ENCODE measurements at regions not wholly inside any gene's neighbourhood (a gene's known extent, or its start where the extent isn't known, plus 50 kb on each side); places are given as distances from the start of the nearest gene placed in this dataset.
"Not testable (repeated sequence)": the region's sequence is repeated elsewhere in the genome, so short reads cannot be mapped to it uniquely, and the experiment has no call there.

DNA sequence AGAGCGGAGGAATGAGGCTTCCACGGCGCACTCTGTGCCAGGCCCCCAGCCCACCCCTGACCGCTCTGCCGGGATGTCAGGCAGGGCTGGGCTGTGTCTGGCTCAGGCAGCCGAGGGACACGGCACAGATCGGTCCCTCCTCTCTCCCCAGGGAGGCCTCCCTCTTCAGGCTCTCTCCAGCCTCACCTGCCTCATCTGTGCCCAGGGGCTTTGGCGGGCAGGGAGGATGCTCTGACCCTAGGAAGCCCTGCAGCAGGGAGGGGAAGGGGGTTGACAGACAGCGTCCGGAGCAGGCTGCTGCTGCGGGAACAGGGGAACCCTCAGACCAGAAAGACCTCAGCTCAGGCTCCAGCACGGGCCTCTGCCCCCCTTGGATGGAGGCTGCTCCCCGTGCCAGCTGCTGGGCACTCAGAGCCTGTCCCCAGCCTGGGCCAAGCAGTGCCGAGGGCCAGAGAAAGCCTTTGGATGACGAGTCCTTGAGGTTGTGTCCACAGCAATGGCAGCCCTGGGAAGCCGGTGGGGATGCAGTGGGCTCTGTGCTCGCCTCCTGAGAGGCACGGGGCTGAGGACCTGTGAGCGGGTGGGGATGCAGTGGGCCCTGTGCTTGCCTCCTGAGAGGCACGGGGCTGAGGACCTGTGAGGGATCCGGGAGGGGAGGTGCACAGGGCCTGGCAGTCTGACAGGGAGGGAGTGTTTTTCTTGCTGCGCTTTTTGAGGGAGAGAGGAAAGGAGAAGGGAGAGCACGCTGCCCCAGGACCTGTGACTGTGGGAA lies 66.9 kb downstream of the FOXL3 start:
- DNase-seq, result no peak

DNA sequence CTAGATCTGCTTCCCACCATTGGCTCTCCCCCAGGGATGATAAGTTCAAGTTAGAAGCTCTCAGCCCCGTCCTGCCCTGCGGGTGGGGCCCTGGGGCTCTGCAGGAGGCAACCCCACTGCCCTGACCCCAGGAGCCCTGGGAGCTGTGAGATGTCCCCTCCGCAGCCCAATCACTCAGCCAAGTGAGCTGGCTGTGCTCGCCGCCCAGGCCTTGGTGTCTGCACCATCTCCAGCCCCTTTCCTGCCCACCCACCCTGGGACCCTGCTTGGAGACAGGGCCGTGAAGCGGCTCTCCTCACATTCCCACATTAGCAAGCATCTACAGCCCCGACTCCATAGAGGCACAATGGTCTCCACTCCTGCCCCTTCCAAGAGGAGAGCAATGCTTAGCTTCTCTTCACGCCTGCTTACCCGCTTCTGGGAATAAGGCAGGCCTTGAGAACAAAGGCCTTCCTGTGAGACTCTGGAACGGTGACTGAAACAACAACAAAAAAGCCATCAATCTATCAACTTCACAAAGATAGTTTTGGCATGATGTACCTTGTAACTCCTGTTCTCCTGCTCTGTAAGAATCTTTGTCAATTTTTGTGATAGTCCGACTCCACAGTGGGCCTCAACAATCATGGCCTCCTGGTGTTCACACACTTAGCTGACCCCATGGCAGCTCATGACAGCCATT lies 67.7 kb downstream of the FOXL3 start:
- no peak for DNase-seq

DNA sequence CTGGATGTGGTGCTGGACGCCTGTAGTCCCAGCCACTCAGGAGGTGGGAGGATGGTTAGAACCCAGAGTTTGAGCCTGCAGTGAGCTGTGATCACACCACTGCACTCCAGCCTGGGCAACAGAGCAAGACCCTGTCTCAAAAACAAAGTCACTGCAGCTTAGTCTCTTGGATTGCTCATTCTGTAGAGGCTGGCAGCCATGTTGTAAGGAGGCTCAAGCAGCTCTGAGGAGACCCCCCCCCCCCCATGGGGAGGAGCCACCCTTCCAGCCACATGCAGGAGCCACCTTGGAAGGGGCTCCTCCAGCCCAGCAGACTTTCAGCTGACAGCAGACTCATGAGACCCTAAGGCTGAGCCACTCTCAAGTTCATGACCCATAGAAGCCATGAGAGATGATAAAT lies 68.4 kb downstream of the FOXL3 start:
- no peak for DNase-seq

DNA sequence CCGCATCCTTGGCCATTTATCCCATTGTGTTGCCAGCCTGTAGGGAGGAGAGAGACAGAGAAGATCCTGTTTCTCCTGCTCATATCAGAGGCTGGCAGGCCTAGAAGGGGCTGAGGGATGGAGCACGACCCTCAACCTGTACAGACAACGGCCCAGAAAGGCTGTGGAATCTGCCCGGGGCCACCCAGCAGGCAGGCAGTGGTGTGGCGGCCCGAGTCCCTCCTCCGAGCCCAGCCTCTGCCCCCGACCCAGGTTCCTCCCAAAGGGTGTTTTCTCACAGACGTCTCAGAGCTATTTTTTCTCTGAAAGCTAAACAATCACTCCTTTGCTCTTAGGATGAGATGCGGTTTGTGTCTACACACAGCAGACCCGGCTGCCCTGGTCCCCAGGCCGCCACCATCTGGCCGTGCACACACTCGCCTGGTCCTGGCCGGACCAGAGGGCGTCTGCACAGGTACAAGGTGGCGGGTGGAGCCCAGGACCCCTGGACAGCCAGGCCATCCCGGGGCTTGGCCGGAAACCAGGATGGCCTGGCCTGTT lies 69.3 kb downstream of the FOXL3 start:
- DNase-seq, result no peak

DNA sequence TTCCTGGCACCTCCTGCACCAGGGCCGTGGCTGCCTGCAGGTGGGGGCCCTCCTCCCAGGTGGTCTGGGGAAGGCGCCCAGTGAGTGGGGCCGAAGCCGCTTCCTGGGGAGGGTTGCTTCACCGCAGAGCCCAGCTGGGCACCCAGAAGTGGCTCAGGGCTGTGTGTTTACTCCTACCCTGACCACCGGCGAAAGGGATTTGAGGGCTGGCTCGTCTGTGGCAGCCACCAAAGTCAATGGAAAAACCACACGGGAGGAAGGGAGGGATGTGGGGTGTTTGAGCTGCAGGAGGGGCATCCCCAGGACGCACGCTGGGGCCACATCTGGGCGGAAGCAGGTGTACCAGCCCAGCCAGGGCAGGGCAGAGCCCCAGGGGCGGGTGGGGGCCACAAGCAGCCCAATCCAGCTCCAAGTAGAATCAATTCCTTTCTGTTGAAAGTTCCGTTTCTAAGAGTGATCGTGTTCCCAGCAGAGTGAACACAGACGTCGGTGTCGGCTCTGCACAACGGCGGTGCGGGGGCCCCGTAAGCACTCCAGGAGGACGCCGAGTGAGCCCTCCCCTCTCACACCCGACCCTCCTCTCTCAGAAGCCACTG lies 69.9 kb downstream of the FOXL3 start:
- no peak for DNase-seq

DNA sequence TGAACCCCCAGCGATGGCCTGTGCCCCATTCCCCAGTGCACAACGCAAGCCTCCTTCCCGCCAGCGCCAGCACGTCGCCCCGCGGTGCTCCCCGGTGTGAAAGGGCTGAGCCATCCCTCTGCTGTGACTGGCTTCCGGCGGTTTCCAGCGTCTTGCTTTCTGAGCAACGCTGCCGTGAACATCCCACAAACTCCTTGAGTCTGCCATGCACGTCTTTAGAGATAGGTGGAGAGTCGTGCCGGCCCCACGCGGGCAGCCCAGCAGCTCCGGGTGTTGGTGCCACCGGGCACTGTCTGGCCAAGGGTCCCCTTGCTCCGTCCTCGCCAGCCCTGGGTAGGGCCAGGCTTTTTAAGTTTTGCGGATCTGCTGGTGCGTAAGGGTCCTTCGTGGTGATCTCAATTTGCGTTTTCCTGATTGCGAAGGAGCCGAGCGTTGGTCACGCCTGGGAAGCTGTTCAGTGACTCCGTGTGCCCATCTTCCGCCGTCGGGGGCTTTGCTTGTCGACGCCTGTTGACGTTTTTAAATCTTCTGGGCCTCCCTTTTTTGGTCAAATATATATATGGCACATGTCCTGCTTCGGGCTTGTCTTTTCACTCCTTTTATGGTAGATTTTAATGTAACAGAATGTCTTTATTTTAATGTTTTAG lies 70.6 kb downstream of the FOXL3 start:
- no peak for DNase-seq

DNA sequence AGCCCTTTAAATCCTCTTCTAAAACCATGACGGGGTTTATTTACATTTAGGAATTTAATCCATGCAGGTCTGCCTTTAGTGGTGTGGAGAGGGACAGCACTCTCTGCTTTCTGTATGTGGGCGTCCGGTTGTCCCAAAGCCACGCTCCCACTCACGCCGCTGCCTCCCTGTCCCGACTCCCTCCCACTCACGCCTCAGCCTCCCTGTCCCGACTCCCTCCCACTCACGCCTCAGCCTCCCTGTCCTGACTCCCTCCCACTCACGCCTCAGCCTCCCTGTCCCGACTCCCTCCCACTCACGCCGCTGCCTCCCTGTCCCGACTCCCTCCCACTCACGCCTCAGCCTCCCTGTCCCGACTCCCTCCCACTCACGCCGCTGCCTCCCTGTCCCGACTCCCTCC lies 71.2 kb downstream of the FOXL3 start:
- DNase-seq, result not testable (repeated sequence)

DNA sequence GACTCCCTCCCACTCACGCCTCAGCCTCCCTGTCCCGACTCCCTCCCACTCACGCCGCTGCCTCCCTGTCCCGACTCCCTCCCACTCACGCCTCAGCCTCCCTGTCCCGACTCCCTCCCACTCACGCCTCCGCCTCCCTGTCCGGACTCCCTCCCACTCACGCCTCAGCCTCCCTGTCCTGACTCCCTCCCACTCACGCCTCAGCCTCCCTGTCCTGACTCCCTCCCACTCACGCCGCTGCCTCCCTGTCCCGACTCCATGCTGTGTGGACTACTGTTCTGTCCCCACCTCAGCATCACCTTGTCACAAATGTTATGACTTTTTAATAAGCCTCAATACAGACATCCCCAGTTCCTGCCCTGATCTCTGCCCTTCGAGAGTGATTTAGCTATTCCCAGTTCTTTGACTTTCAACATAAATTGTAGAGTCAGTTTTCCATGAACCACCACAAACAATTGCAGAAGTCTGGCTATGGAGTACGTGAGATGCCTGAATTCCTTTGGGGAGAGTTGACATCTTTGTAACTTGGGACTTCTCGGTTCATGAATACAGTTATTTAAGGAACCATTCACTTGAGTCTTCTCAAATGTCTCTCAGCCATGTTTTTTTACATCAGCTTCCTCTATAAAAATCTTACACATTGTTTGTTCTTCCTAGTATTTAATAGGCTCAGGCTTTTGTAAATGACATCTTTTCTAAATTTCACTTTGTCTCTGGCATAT lies 71.9 kb downstream of the FOXL3 start:
- DNase-seq, result peak; percentile 9

DNA sequence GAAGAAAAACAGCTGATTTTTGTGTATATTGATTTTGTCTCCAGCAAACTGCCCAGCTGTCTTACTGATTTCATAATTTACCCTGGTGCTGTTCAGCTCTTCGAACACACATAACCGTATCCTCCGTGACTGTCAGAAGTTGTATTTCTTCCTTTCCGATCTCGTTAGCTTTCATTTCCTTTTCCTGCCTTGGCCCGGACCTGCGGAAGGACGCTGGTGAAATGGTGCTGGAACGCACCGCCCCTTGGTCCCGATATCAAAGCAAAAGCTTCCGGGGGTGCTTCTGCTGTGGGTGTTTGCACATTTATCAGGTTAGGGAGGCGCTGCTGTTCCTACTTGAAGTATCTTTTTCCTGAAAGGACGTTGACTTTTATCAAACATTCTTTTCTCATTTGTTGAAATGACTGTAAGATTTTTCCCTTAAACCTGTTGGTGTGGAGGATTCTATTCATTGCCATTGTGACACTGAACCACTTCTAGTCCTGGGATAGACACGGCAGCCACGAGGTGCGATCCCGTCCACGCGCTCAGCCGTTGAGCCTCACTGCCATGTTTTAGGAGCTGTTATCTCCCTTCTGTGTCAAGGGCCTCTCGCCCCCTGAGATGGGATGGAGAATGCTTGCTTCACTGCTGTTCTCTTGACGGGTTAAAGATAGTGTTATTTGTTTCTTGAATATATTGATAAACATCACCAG lies 72.6 kb downstream of the FOXL3 start:
- DNase-seq, result peak; percentile 48

DNA sequence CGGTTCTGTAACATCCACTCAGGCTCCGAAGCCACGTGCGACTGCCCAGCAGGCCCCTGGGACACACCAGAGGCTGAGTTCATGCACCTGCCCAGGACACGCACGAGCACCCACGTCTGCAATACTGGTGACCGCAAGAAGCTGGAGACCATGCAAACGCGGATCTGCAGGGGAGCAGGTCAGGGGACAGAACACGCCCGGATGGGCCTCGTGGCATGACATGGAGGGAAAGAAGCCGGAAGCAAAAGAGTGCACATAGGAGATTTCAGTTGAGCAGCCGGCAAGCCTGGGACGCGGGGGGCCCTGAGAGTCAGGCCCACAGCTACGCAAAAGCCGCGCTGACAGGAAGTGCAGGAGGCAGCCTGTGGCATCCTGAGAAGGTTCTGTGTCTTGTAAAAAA lies 73.7 kb downstream of the FOXL3 start:
- no peak for DNase-seq

DNA sequence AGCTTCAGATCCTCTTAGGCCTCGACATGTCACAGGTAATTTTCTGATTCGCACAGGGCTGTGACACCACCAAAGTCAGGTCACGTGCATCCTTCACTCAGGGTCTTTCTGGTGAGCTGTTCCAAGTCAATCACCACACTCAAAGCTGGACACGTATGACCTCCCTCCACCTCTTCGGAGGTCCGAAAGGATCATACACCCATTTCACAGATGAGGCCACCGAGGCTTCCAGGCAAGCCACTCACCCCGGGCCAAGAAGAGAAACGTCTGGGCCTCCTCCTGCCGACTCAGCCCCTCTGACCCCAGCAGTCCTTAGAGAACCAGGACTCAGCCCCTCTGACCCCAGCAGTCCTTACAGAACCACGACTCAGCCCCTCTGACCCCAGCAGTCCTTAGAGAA lies 74.6 kb downstream of the FOXL3 start:
- no peak for DNase-seq

DNA sequence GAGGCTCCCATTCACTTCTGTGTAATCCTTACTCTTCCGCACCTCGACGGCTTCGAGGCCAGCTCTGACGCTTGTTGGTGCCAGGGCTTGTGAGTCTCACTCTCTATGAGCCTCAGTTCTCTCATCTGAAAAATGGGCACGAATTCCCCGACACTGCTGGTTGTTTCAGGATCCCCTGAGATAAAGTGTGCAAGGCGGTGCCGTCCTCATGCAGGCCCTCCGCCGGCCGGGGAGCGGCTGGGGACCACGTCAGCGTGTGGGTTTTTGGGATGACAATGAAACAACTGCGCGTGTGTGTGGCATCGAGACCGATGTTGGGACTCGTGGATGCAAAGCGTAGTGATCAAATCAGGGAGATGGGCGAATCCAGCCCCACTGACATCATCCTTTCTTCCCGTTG lies 75.6 kb downstream of the FOXL3 start:
- no peak for DNase-seq

DNA sequence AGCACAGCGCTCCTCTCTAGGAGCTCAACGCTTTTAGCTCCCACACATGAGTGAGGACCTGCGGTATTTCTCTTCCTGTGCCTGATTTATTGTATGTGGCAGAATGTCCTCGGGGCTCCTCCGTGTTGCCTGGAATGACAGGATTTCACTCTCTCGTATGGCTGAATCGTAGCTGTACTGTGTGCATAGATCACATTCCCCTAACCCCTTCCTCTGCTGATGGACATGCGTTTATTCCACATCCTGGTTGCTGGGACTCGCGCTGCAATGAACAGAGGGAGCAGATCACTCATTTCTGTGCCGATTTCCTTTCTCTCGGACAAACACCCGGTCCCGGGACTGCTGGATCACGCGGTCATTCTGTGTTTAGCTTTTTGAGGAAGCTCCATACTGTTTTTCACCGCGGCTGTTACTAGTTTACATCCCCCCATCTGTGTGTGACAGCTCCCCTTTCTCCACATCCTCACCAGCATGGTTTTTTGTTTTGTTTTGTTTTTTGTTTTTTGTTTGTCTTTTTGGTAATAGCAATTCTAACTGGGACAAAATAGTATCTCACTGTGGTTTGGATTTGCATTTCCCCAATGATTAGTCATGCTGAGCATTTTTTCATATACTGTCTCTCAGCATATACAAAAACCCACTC lies 76.3 kb downstream of the FOXL3 start:
- peak; percentile 51 for DNase-seq

DNA sequence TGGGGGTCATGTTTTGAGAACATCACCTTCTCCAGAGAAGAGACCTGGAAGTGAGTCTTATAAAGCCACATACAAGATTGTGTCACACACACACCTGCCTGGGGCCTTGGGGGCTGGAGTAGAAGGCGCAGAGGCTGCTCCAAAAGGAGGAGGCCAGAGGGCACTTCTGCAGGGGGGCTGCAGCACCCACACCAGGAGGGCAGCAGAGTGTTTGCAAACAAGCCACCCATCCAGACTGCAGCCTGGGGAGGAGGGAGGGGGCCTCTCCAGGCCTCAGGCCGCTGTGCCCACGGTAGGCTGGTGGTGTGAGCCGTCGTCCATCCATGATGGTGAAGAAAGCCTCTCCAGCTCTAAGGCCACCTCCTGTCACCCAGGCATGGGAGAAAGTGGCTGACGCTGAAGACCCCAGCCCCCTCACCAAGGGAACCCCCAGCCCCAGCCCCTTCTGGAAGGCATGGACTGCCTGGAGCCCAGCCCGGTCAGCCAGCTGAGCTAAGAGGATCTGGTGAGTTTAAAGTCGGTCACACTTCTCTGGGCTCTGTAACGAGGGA lies 77.5 kb downstream of the FOXL3 start:
- DNase-seq, result no peak

DNA sequence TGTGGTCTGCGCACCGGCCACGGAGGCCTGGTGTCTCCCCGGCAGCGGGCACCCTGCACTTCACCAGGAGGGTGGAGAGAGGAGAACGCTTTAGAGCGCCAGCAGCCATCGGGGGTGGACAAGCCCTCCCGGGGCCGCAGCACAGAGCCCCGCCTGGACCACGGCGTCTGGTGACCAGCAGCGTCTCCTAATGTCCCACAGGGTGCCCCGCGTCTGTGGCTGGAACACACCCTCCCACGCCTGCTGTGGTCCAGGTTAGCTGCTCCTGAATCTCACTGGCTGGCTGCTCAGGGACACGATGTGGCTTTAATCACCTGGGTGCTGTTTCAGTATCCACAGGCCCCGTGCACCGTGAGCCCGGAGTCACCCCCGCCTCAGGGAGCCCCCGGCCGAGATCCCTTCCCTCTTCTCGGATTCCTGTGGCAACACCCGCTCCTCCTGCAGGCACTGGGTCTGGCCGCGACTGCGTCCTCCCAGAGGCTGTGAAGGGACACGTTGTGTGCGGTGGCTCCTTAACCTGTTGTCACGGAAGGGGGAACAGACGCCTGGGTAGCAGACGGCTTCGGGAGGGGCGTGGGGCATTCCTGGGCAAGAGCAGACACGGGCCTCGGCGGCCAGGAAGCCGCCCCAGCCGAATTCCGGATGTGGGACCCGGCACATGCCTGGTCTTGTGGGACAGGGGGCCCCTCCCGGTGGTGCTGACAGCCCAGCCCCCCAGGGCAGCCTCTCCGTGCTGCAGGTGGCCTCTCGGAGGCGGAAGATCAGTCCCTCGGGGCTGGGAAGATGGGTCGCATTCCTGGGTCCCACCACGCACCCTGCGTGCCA lies 78.9 kb downstream of the FOXL3 start:
- no peak for DNase-seq

DNA sequence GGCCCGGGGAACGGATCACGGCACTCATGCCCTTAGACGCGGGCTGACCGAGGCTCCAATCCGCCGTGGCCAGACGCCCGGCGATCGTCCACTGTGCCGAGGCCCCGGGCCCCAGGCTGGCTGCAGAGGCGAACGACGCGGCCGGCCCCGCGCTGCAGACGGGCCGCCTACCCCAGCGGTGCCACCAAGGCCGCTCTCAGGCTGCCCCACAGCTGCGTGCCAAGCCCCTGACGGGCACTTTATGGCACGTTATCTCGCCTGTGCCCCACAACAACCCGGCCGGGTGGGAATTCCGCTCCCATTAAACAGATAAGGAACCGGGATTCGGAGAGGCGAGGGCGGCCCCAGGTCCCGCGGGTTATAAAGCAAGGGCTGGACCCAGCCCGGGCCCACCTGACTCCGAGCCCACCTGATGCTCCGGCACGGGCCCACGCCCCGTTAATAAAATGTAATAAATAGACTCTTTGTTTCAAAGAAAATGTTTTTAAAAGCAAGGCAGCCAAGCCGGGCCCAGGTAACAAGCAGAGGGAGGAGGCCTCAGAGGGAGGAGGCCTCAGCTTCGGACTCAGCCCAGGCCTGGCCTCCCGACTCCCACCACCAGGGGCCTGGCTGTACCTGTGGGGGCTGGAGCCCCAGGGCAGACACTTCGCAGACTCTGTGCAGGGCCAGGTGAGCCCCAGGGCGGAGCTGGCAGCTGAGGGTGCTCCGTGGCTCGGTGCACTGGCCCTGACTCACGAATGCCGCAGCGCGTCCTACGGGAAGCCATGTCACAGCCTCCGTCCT lies 79.7 kb downstream of the FOXL3 start:
- no peak for DNase-seq

DNA sequence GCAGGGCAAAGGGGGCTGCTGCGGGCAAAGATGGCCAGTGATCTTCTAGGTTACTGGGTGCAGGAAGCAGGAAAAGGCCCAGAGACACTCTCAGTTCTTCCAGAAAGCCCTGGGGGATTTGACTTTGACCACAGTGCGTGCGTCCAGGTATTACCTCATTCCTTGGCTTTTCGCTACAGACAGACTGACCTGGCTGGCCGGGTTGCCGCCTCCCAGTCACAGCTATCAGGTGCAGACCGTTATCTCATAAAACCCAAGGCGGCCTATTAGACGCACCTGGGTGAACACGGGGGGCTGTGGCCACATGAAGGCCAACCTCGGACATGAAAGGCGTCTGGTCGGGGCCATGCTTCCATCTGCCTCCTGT lies 80.3 kb downstream of the FOXL3 start:
- no peak for DNase-seq

DNA sequence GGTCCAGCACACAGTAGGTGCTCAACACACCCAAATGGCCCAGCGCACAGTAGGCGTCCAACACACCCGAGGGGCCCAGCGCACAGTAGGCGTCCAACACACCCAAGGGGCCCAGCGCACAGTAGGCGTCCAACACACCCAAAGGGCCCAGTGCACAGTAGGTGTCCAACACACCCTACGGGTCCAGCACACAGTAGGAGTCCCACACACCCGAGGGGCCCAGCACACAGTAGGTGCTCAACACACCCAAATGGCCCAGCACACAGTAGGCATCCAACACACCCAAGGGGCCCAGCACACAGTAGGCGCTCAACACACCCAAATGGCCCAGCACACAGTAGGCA lies 80.8 kb downstream of the FOXL3 start:
- no peak for DNase-seq

DNA sequence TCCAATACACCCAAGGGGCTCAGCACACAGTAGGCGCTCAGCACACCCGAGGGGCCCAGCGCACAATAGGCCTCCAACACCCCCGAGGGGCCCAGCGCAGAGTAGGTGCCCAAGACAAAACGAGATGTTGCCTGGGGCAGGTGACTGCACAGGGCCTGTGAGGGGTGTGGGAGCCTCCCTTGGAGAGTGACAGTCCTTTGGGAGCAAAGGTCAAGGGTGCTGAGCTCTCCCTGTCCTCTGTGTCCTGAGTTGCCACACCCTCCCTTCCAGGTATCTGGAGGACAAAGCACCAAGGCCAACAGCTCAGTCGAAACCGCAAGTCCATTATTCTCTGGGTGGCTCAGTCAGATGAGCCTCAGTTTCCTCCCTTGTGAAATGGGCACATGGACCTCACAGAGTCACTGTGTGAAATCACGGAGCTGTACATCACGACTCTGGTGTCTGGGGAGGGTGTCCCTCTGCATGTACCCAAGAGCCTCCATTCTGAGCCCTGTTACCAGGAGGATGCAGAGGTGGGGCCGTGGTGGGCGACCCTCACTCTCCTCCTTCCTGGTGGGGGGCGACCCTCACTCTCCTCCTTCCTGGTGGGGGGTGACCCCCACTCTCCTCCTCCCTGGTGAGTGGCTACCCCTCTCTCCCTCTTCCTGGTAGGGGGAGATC lies 81.3 kb downstream of the FOXL3 start:
- no peak for DNase-seq
